Fibroblast of the aortic adventitia (primary cell): ENCODE measurements at regions not wholly inside any gene's neighbourhood (a gene's known extent, or its start where the extent isn't known, plus 50 kb on each side); places are given as distances from the start of the nearest gene placed in this dataset.

Experiments
- DNase-seq: peaks from one replicate; pipeline ENCODE4 v3.0.0-alpha.2; 2010; ENCODE audit warnings: low read depth
- H3K4me3 ChIP-seq: 2 replicates; pipeline ENCODE4 v1.5.1; 2011; ENCODE audit warnings: low read depth, mild to moderate bottlenecking, control low read depth, low read length, moderate library complexity
- CTCF ChIP-seq: IDR thresholded peaks from 2 replicates; pipeline ENCODE4 v1.5.1; 2011; ENCODE audit warnings: mild to moderate bottlenecking, low read length, control low read depth, inconsistent platforms; ENCODE audit not compliant: insufficient read depth

GRCh38 chr12:81949841-81950308, 190.7 kb upstream of the PPFIA2 start:
- no peak for DNase-seq
- no peak for TF ChIP-seq CTCF
- no peak overlapping the region for H3K4me3 ChIP-seq

- no peak for TF ChIP-seq CTCF
- DNase-seq, result no peak
- H3K4me3 ChIP-seq, result no peak overlapping the region
These were observed 190.3 kb upstream of the PPFIA2 start for GRCh38 chr12:81949416-81949815.

GRCh38 chr12:81944886-81945285, 185.7 kb upstream of the PPFIA2 start:
- no peak for TF ChIP-seq CTCF
- no peak overlapping the region for H3K4me3 ChIP-seq
- DNase-seq, result no peak

GRCh38 chr12:81942594-81942993, 183.4 kb upstream of the PPFIA2 start:
- no peak for DNase-seq
- no peak overlapping the region for H3K4me3 ChIP-seq
- TF ChIP-seq CTCF, result no peak

GRCh38 chr12:81930037-81930436, 170.9 kb upstream of the PPFIA2 start:
- no peak for TF ChIP-seq CTCF
- DNase-seq, result no peak
- no peak overlapping the region for H3K4me3 ChIP-seq

GRCh38 chr12:81896771-81897170, 137.6 kb upstream of the PPFIA2 start:
- no peak for TF ChIP-seq CTCF
- no peak overlapping the region for H3K4me3 ChIP-seq
- no peak for DNase-seq

GRCh38 chr12:81888961-81889360, 129.8 kb upstream of the PPFIA2 start:
- no peak for DNase-seq
- no peak overlapping the region for H3K4me3 ChIP-seq

More at GRCh38 chr12:81888961-81889360, 129.8 kb upstream of the PPFIA2 start:
- no peak for TF ChIP-seq CTCF
